ENCODE measurements at regions not wholly inside any gene's neighbourhood (a gene's known extent, or its start where the extent isn't known, plus 50 kb on each side); places are given as distances from the start of the nearest gene placed in this dataset.

- no peak overlapping the region for H3K27ac ChIP-seq (ENCODE audit: low read length)
- H3K9me2 ChIP-seq (ENCODE audit: insufficient read depth, low read length), result no peaks in the 10 kb centered on the region
- no peaks in the 10 kb centered on the region for H3K36me3 ChIP-seq (ENCODE audit: insufficient read depth, low read length)
- TF ChIP-seq RAD21 (conservative IDR thresholded peaks at IDR 0.05), result no peak
- no peak for TF ChIP-seq SMC3 (conservative IDR thresholded peaks at IDR 0.05; ENCODE audit: poor library complexity)
- TF ChIP-seq EP300 (conservative IDR thresholded peaks at IDR 0.05; ENCODE audit: poor library complexity, severe bottlenecking), result no peak
- TF ChIP-seq TAF1 (IDR thresholded peaks at IDR 0.05; ENCODE audit: low read depth), result no peak
- no peak for TF ChIP-seq CTCF (IDR thresholded peaks at IDR 0.05; ENCODE audit: poor library complexity, severe bottlenecking)
- H2AFZ ChIP-seq (ENCODE audit: low read depth, low read length), result no peak overlapping the region
- H3F3A ChIP-seq (ENCODE audit: insufficient read depth, low read length, poor library complexity, severe bottlenecking), result no peaks in the 10 kb centered on the region
- H3K27me3 ChIP-seq (ENCODE audit: insufficient read depth, low read depth, low read length), result no peaks in the 10 kb centered on the region
- no peaks in the 10 kb centered on the region for H4K20me1 ChIP-seq (ENCODE audit: insufficient read depth)
- no peaks in the 10 kb centered on the region for H3K79me2 ChIP-seq (replicated peaks; ENCODE audit: insufficient read depth, low read length)
- H3K9ac ChIP-seq (ENCODE audit: low read length), result no peak overlapping the region
- no peaks in the 10 kb centered on the region for H3K9me3 ChIP-seq (ENCODE audit: low read length)
- no peak overlapping the region for H3K4me3 ChIP-seq (ENCODE audit: low read length)
- no peak overlapping the region for H3K4me2 ChIP-seq (ENCODE audit: low read length)
These were observed 184.4 kb upstream of the GALNT2 start for GRCh38 chr1:229882621-229883020.

- no peaks in the 10 kb centered on the region for H3K36me3 ChIP-seq (ENCODE audit: insufficient read depth, low read length)
- H2AFZ ChIP-seq (ENCODE audit: low read depth, low read length), result no peak overlapping the region
- TF ChIP-seq RAD21 (conservative IDR thresholded peaks at IDR 0.05) (no peak), SMC3 (conservative IDR thresholded peaks at IDR 0.05; ENCODE audit: poor library complexity) (no peak), MXI1 (conservative IDR thresholded peaks at IDR 0.05; ENCODE audit: poor library complexity, severe bottlenecking) (no peak), EP300 (conservative IDR thresholded peaks at IDR 0.05; ENCODE audit: poor library complexity, severe bottlenecking) (no peak), POLR2AphosphoS5 (IDR thresholded peaks at IDR 0.05) (no peak), TAF1 (IDR thresholded peaks at IDR 0.05; ENCODE audit: low read depth) (no peak), REST (IDR thresholded peaks at IDR 0.05; ENCODE audit: borderline replicate concordance) (no peak), CTCF (IDR thresholded peaks at IDR 0.05; ENCODE audit: poor library complexity, severe bottlenecking) (no peak), EZH2 (IDR thresholded peaks at IDR 0.05; ENCODE audit: borderline replicate concordance, insufficient read depth, low read length, poor library complexity, severe bottlenecking) (no peak)
- H3K27ac ChIP-seq (ENCODE audit: low read length), result no peak overlapping the region
- no peak overlapping the region for H3K9ac ChIP-seq (ENCODE audit: low read length)
- H3K9me3 ChIP-seq (ENCODE audit: low read length), result no peaks in the 10 kb centered on the region
- H3K27me3 ChIP-seq (ENCODE audit: insufficient read depth, low read depth, low read length), result no peaks in the 10 kb centered on the region
- no peak overlapping the region for H3K4me2 ChIP-seq (ENCODE audit: low read length)
- H3K79me2 ChIP-seq (replicated peaks; ENCODE audit: insufficient read depth, low read length), result no peaks in the 10 kb centered on the region
- H3K9me2 ChIP-seq (ENCODE audit: insufficient read depth, low read length), result no peaks in the 10 kb centered on the region
- no peak overlapping the region for H3K4me3 ChIP-seq (ENCODE audit: low read length)
- H4K20me1 ChIP-seq (ENCODE audit: insufficient read depth), result no peaks in the 10 kb centered on the region
- H3F3A ChIP-seq (ENCODE audit: insufficient read depth, low read length, poor library complexity, severe bottlenecking), result no peaks in the 10 kb centered on the region
These were observed 183.4 kb upstream of the GALNT2 start for GRCh38 chr1:229883504-229884200.
